Germinal center (tissue), 1 donor: ENCODE measurements at regions not wholly inside any gene's neighbourhood (a gene's known extent, or its start where the extent isn't known, plus 50 kb on each side); places are given as distances from the start of the nearest gene placed in this dataset.
"Not testable (repeated sequence)": the region's sequence is repeated elsewhere in the genome, so short reads cannot be mapped to it uniquely, and the experiment has no call there.

Experiments
- DNase-seq: peaks from one replicate; pipeline ENCODE4 v3.0.0; 2012; ENCODE audit warnings: mixed read lengths, low spot score

- DNase-seq, result no peak
These were observed 1216.4 kb upstream of the USP15 start for GRCh38 chr12:61043838-61044237.

GRCh38 chr12:61044766-61045165 lies 1215.4 kb upstream of the USP15 start:
- no peak for DNase-seq

GRCh38 chr12:61070640-61071414 lies 1189.4 kb upstream of the USP15 start:
- DNase-seq, result no peak

- no peak for DNase-seq
These were observed 1187.5 kb upstream of the USP15 start for GRCh38 chr12:61072717-61073116.

GRCh38 chr12:61095111-61095510 lies 1165.1 kb upstream of the USP15 start:
- no peak for DNase-seq

- no peak for DNase-seq
These were observed 1162.1 kb upstream of the USP15 start for GRCh38 chr12:61098031-61098580.

GRCh38 chr12:61107118-61107517 lies 1153.1 kb upstream of the USP15 start:
- DNase-seq, result no peak

- no peak for DNase-seq
These were observed 1149.0 kb upstream of the USP15 start for GRCh38 chr12:61111218-61111617.

GRCh38 chr12:61137677-61138414 lies 1122.4 kb upstream of the USP15 start:
- no peak for DNase-seq

- DNase-seq, result no peak
These were observed 1121.8 kb upstream of the USP15 start for GRCh38 chr12:61138415-61138759.

- DNase-seq, result no peak
These were observed 1098.2 kb upstream of the USP15 start for GRCh38 chr12:61161961-61162360.

- DNase-seq, result no peak
These were observed 1071.2 kb upstream of the USP15 start for GRCh38 chr12:61188801-61189595.

GRCh38 chr12:61213646-61214045 lies 1046.6 kb upstream of the USP15 start:
- no peak for DNase-seq

GRCh38 chr12:61220337-61220736 lies 1039.9 kb upstream of the USP15 start:
- DNase-seq, result no peak

- no peak for DNase-seq
These were observed 1028.2 kb upstream of the USP15 start for GRCh38 chr12:61232040-61232439.

GRCh38 chr12:61250303-61250702 lies 1009.9 kb upstream of the USP15 start:
- DNase-seq, result no peak

GRCh38 chr12:61251076-61251475 lies 1009.1 kb upstream of the USP15 start:
- no peak for DNase-seq

GRCh38 chr12:61254225-61254624 lies 1006.0 kb upstream of the USP15 start:
- DNase-seq, result no peak

- DNase-seq, result not testable (repeated sequence)
These were observed 995.9 kb upstream of the USP15 start for GRCh38 chr12:61264294-61264693.

GRCh38 chr12:61267474-61267873 lies 992.7 kb upstream of the USP15 start:
- no peak for DNase-seq

GRCh38 chr12:61272441-61272840 lies 987.8 kb upstream of the USP15 start:
- no peak for DNase-seq

GRCh38 chr12:61282790-61283575 lies 977.2 kb upstream of the USP15 start:
- DNase-seq, result no peak
